GM21576 (cell line): ENCODE measurements at regions not wholly inside any gene's neighbourhood (a gene's known extent, or its start where the extent isn't known, plus 50 kb on each side); places are given as distances from the start of the nearest gene placed in this dataset.
A peak's percentile ranks its signal among the peaks of the same experiment; 100 is the strongest.
"Not testable (repeated sequence)": the region's sequence is repeated elsewhere in the genome, so short reads cannot be mapped to it uniquely, and the experiment has no call there.

ENCODE experiments used
- ATAC-seq: cut with Tn5 transposase; IDR thresholded peaks from one replicate; pipeline ENCODE4 v1.9.1; 2021; ENCODE audit warnings: mild to moderate bottlenecking, moderate library complexity; ENCODE audit not compliant: unreplicated experiment

DNA sequence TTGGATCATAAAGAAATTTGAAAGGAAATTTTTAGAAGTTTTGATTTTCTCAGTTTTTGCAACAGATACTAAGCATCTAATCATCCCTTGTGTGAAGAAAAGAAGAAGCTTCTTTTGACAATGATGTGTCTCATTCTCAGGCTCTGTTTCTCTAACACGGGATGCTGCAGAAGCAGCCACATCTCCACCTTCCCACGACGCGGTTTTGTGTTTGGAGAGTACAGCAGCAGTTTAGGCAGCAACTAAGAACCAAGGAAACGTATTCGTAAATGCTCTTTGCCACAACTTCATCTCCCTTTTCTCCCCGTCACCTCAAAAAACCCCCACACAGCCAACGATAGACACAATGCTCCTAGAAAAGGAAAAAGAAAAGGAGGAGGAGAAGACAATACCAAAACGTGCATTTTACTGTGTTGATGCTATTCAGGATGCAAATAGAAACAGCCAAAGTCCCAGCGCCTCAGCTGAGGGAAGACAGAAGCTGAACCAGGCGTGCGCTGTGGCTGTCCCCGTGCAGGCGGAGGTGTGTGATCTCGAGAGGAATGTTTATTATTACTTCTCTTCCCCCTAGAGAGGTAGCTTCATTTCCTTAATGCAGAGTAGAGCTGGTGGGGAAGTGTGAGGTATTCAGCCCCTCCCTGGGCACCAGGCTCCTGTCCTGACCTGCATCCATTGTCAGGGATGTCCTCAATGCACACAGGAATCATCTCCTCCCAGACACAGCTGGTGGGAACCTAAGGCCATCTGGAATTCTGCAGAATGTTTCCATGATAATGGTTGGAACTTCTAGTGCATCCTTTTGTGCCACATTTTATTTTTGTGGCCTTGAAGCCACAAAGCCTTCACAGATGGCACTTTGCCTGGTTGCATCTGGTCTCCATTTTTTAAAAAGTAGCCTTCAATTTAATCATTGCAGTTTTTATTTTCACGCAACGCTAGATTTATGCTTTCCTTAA, 174.6 kb upstream of the KLF6 start:
- ATAC-seq = no peak

DNA sequence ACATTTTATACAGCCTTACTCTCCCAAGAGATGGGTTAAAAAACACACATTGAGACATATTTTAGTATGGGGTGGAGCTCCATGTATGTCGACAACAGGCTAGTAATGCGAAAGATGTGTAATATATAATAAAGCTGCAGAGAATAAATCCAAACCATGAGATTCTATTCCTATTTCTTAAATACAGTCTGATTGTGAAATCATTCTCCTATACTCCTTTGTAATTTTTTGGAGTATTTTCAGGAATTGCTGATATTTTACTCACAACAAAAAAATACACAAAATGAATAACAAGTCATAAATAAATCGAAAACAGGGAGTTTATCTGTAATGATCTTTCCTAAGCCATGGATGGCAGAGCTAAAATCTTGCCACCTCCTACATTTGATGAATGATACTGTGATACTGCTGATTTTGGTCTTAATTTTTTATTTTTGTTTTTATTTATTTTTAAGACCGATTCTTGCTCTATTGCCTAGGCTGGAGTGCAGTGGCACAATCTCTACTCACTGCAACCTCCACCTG, 173.5 kb upstream of the KLF6 start:
- ATAC-seq = no peak

DNA sequence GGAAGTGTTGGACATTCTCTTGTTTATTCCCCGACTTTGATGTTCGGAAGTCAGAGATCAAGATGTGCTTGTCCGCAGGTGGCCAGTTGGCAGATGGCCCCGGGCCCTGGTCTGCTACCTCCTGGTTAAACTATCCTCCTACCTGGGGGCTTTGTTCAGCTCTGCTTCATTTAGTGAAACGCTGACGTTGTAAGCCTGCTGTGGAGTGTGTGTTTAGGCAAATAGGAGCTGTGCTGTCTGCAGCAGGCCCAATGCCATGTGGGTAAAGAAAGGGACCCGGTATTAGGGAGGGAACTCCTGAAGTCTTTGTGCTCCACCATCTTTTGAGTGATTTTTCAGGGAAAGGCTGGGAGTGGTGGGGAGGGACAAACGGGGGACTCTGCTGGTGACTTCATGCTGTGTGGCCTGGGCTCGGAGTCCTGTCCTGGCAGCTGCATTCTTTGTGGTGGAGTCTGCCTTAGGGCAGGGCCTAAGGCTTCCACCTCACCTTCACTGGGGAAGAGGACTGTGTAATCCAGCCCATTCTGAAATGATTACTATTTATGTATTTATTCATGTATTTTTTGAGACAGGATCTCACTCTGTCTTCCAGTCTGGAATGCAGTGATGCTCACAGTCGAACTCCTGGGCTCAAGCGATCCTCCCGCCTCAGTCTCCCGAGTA, 171.1 kb upstream of the KLF6 start:
- no peak for ATAC-seq

GRCh38 chr10:3955493-3955892, 170.5 kb upstream of the KLF6 start:
- ATAC-seq = no peak

- ATAC-seq = no peak
These were observed 169.6 kb upstream of the KLF6 start for GRCh38 chr10:3954615-3955014.

DNA sequence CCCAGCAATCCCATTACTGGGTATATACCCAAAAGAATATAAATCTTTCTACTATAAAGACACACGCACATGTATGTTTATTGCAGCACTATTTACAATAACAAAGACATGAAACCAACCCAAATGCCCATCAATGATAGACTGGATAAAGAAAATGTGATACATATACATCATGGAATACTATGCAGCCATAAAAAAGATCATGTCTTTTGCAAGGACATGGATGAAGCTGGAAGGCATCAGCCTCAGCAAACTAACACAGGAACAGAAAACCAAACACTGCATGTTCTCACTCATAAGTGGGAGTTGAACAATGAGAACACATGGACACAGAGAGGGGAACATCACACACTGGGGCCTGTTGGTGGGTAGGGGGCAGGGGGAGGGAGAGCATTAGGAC, 169.0 kb upstream of the KLF6 start:
- ATAC-seq = not testable (repeated sequence)

DNA sequence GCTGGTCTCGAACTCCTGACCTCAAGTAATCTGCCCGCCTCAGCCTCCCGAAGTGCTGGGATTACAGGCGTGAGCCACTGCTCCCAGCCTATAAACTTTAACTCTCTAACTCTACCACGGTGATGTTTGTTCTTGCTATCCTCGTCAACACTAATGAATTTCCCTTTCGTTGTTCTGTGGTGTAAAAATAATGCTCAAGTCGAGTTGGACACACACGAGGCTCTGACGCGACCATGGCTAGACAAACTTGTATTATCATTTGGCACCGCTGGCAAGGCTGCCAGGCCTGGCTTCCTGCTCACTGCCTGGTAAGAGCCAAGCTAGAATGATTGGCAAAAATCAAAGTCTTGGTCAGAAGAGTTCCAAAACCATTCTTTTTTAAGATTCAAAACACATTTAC, 167.0 kb upstream of the KLF6 start:
- no peak for ATAC-seq

GRCh38 chr10:3950676-3951275, 165.8 kb upstream of the KLF6 start:
- no peak for ATAC-seq

GRCh38 chr10:3949711-3950110, 164.7 kb upstream of the KLF6 start:
- no peak for ATAC-seq

DNA sequence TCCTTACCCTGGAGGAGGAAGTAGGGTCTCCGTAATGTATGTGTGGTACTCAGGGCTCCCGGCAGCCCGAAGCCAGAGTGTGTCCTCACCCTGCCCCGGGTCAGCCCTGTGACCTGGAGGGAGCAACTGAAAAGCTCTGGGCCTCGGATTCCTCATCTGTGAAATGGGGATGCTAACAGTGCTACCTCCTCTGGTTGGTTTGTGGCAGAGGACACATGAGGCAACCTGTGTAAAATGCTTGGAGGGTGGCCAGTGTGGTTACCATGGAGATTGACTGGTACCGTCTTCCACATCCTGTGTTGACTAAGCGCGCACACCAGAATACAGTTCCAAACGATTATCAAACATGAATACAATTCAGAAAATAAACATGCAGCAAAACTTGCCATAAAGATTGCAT, 163.8 kb upstream of the KLF6 start:
- no peak for ATAC-seq

- no peak for ATAC-seq
These were observed 161.5 kb upstream of the KLF6 start for GRCh38 chr10:3946234-3947229.

DNA sequence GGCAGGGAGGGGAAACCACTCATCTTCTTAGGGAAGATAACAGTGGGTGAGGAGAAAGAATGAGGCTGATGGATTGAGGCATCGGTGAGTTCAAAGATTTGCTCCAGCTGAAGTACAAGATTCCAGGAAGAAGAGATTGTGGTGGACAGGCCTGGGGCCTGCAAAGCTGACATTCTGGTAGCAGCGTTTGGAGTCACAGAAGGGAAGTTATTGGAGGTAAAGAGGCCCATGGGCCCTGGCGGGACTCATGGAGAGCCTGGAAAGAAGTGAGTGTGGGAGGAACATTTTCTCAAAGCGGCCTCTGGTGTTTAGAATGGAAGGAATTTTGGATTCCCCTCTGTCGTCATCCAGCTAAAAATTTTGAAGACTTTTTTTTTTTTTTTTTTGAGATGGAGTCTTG, 160.0 kb upstream of the KLF6 start:
- ATAC-seq = no peak

GRCh38 chr10:3944591-3944990, 159.6 kb upstream of the KLF6 start:
- ATAC-seq = no peak

DNA sequence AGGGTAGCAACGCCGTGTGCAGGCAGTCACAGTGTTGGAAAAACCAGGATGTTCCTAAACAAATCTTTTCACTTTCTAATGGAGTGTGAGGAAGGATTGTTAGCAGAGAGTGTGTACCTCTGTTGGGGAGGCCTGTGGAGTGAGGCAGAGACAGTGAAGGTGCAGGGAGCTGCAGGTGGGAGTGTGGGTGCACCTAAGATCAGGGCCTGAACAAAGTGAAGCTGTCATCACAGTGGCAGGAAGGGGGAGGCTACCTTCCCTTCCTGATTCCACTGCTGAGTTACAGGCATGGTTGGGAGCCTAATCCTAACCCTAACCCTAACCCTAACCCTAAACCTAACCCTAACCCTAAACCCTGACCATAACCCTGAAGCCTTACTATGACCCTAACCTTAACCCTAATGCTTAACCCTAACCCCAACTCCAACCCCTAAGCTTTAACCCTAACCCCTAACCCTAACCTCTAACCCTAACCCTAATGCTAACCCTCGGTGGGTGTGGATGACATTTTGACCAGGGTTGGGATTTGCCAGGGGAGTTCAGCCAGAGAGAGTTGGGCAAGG, 158.8 kb upstream of the KLF6 start:
- ATAC-seq = no peak

DNA sequence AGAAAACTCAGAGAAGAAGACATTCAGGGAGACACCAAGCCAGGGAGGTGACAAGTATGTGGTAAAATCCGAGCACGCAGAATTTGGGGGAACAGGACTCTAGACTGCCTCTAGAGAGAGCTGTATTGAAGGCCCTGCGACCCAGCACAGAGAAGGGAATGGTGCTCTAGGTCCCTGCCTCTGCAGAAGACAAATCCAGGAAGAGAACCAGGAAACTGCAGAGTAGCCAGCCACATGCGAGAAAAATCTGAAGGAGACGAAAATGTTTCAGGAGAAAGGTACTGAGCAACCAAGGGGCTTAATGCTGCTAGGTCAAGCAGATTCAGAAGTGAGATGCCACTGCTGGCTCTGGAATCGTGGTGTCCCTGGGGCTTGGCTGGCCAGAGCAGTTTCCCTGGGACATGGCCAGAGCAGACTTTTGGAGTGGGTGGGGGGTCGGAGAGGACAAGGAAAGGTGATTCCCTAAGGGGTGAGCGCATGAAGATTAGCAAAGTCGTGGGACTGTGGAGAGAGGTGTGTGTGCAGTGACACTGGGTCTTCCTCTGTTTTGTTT, 158.0 kb upstream of the KLF6 start:
- no peak for ATAC-seq

- no peak for ATAC-seq
These were observed 156.7 kb upstream of the KLF6 start for GRCh38 chr10:3941676-3942075.

- no peak for ATAC-seq
These were observed 151.5 kb upstream of the KLF6 start for GRCh38 chr10:3936422-3937040.

- ATAC-seq = no peak
These were observed 150.9 kb upstream of the KLF6 start for GRCh38 chr10:3935933-3936359.

GRCh38 chr10:3935141-3935540, 150.1 kb upstream of the KLF6 start:
- ATAC-seq = peak; percentile 97
